GM21737 (cell line): ENCODE measurements at regions not wholly inside any gene's neighbourhood (a gene's known extent, or its start where the extent isn't known, plus 50 kb on each side); places are given as distances from the start of the nearest gene placed in this dataset.
"Not testable (repeated sequence)": the region's sequence is repeated elsewhere in the genome, so short reads cannot be mapped to it uniquely, and the experiment has no call there.

Experiments used
- ATAC-seq: cut with Tn5 transposase; IDR thresholded peaks from one replicate; pipeline ENCODE4 v1.9.1; 2021; ENCODE audit warnings: mild to moderate bottlenecking, moderate library complexity; ENCODE audit not compliant: unreplicated experiment

DNA sequence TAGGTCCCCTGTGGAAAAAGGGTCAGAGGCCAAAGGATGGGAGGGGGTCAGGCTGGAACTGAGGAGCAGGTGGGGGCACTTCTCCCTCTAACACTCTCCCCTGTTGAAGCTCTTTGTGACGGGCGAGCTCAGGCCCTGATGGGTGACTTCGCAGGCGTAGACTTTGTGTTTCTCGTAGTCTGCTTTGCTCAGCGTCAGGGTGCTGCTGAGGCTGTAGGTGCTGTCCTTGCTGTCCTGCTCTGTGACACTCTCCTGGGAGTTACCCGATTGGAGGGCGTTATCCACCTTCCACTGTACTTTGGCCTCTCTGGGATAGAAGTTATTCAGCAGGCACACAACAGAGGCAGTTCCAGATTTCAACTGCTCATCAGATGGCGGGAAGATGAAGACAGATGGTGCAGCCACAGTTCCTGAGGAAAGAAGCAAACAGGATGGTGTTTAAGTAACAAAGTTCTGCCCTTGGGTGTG is 165.8 kb downstream of the RPIA start:
- ATAC-seq, result no peak

DNA sequence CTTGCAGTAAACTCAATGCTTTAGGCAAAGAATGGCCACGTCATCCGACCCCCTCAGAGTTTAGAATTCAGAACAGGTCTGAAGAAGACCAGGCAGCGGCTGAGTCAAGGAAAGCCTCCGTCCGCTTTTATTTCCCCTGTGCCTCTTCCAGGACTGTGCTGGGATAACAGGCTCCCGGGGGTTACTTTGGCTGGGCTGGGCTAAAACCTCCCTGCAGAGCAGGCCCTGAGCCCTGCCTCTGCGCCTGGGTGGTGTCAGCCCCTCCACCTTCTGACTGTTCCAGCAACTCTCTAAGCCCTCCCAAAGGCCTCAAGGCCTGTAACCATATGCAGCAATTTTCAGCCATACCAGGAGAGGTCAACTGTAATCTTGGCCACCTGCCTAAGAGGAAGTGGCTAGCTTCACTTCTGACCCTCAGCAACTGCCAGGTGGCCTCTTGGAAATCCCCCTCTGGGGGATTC is 166.5 kb downstream of the RPIA start:
- ATAC-seq, result peak; percentile 29

DNA sequence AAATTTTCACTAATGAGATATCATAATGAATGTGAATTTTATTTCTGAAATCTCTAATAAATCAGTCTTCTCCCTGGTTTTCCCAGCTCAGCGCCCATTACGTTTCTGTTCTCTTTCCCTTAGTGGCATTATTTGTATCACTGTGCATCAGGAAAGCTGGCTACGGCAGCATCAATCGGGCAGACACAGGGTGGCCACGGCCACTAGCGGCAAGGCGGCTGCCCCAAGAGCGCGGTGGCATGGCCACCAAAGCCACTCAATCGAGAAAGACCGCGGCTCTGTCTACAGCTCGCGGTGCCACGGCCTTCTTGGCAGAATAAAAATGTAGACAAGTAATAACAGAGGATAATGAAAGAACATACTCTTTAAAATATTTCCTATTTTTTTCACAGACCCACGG is 168.0 kb downstream of the RPIA start:
- ATAC-seq, result no peak

DNA sequence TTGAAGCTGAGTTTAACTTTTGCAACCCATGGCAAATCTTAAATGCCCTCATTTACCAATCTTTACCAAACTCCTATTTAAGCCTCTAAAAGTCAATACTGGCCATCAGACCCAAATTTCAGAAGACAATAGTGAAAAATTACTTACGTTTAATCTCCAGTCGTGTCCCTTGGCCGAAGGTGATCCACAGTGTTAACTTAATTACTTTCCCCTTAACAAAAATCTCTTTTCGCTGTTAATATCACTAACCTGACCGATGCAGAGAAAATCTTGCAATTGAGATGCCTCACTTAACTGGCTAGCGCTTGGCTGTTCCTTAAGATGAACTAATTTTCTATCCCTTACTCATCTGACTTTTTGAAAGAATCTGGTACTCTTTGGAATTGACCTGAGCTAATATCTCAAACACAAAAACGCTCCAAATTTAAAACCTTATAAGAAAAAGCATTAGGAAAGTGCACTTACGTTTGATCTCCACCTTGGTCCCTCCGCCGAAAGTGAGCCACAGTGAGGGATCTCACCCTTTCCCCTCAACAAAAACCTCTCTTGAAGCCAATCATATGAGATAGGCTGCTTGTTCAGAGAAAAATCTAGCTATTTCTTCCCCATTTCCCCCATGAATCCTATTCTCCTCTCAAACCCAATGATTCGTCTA is 169.1 kb downstream of the RPIA start:
- no peak for ATAC-seq

DNA sequence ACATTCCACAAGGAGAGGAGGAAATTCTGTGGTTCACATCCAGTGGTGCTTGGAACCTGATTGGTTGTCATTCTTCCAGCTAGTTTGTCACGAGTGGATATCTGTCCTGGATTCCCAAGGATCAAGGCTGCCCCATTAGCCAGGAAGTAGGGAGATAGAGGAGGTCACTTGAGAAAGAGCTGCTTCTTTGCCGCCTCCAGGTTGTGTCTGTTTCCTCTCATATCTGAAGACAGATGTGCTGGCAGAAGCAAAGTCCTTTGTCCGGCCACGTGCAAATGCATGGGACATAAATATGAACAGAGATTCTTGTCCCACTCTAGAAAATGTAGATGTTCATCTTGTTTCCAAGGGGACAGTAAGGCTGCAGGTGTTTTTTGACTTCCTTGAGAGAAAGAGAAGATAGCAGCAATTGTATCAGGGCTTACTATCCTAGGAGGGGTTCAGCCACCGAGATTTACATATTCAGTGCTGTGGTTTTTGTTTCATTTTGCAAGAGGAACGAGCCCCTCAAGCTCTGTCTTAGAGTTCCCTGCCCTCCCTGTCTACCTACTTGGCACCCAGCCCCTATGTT is 174.4 kb downstream of the RPIA start:
- no peak for ATAC-seq

DNA sequence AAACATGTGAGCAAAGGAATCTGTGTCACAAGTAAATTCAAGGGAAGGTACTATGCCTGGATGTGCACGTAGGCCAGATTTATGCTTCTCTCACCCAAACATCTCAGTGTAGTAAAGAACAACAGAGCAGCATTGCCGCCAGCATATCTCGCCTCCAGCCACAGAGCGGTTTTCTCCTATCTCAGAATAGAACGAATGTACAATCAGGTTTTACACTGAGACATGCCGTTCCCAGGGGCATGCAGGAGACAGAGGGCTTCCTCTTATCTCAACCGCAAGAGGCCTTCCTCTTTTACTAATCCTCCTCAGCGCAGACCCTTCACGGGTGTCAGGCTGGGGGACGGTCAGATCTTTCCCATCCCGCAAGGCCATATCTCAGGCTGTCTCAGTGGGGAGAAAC is 175.3 kb downstream of the RPIA start:
- ATAC-seq, result no peak

DNA sequence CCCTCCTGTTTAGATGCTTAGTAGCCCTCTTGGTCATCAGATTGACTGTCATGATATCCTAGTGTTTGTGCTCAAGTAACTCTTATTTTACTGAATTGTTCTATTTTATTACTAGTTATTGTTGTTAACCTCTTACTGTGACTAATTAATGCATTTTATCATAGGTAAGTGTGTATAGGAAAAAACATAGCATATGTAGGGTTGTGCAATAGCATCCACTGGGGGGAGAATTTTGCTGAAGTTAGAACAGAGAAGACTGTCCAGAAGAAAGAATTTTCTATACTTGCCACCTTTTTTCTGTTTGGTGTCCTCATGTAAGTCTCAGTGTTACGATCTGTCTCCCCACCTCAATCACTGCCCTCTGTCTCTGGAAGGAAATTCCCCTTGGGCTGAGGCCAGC is 177.4 kb downstream of the RPIA start:
- ATAC-seq, result no peak

DNA sequence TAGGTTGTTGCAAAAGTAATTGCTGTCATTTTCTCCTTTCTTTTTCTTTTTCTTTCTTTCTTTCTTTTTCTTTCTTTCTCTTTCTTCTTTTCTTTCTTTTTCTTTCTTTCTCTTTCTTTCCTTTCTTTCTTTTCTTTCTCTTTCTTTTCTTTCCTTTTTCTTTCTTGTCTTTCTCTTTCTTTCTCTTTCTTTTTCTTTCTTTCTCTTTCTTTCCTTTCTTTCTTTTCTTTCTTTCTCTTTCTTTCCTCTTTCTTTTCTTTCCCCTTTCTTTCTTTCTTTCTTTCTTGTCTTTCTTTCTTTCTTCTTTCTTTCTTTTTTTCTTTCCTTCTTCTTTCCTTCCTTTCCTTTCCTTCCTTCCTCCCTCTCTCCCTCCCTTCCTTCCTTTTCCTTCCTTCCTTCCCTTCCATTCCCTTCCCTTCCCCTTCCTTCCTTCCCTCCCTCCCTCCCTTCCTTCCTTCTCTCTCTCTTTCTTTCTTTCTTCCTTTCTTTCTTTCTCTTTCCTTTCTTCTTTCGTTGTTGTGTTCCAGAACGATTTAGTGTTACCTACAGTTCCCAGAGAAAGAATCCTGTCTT is 178.9 kb downstream of the RPIA start:
- no peak for ATAC-seq

DNA sequence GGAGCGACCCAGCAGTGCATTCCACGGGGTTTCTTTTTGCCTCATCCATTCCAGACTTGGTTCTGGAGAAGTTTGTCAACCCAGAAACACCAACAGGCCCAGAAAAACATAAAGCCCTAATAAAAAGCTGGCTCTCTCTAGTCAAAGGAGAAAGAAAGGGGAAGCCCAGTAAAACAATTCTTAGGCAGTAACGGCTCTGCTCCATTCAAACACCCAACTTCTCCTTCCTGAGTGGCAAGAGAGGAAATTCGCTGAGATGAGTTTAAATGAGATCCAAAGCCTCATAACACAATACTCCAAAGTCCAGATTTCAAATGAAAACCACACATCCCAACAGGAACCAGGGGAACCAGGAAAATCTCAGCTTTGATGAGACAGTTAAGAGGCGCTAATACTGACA is 179.9 kb downstream of the RPIA start:
- no peak for ATAC-seq

DNA sequence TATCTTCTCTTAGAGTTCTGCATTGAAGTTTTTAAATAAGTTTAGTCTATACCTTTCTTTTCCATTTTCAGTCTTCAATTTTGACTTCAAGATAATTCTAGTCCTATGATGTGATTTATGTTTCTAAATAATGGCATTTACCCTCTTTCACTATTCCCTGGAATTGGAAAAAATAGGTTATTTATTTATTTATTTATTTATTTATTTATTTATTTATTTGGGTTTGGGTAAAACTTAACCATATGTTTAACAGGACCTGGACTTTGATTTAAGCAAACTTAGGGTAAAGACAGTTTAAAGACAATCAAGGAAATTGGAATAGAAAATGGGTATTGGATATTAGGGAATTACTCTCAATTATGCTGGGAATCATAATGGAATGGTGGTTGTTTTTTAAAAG is 182.1 kb downstream of the RPIA start:
- no peak for ATAC-seq

DNA sequence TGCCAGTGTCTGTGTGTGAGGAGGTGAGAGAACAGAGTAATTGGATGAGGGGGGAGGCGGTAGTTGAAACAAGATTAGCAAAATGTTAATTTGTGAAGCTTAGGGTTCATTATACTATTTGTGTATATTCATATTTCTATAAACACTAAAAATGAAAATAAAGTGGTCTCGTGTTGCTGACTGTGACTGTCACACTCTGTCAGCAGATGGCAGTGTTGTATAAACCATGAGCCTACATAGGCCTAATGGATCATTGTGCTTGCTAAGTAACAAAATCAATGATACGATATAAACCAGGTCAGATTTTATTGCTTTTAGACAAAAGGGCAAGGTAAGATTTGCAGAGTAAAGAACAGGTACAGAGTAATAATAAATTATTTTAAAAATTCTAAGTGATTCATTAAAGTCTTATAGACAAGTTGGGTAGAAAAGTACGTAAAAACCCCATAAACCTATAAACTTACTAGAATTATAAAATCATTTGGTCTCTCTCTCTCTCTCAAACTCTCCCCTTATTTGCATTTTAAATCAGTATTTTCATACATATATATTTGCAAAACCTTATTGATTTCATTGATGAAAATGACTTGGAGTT is 182.7 kb downstream of the RPIA start:
- no peak for ATAC-seq

DNA sequence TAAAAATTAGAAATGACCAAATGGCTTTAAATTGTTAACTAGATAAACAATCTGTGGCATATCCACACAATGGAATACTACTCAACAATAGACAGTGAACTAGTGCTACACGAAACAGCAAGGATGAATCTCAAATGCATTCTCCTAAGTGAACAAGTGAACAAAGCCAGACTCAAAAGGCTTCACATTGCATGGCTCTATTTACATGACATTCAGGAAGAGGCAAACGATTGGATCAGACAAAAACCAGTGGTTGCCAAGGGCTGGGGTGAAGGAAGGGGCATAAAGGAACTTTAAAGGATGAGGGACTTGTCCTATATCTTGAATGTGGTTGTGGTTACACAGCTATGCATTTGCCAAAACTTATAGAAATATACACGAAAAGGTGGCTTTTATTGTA is 184.3 kb downstream of the RPIA start:
- no peak for ATAC-seq

DNA sequence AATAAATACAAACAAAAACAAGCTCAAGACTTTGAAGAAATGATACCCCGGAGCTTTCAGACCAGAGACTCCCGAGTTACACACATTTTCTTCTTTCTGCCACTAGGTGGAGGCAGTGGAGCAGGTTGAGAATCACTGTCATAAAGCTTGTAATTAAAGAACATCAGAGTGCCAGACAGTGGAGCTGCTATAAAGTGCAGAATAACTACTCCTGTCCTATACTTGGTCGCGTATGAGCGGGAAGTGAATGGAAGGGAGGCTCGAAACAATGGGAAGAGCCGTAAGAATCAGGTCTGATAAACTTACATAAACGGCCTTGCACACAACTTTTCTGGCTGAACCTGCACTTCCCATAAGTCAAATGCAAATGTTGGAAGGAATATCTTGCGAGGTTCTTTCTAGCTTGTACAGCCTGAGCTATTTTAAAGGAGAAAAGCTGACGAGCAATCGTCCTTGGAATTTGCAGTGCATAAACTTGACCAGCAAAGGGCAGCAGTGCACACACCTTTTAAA is 189.0 kb downstream of the RPIA start:
- ATAC-seq, result no peak

DNA sequence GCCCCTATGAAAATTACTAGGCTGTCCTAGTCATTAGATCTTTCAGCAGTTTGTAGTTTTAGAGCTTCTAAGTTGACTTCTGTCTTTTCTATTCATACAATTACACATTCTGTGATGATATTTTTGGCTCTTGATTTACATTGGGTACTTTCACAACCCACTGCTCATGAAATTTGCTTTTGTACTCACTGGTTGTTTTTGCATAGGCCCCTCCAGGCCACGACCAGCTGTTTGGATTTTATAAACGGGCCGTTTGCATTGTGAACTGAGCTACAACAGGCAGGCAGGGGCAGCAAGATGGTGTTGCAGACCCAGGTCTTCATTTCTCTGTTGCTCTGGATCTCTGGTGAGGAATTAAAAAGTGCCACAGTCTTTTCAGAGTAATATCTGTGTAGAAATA is 193.8 kb downstream of the RPIA start:
- ATAC-seq, result no peak

DNA sequence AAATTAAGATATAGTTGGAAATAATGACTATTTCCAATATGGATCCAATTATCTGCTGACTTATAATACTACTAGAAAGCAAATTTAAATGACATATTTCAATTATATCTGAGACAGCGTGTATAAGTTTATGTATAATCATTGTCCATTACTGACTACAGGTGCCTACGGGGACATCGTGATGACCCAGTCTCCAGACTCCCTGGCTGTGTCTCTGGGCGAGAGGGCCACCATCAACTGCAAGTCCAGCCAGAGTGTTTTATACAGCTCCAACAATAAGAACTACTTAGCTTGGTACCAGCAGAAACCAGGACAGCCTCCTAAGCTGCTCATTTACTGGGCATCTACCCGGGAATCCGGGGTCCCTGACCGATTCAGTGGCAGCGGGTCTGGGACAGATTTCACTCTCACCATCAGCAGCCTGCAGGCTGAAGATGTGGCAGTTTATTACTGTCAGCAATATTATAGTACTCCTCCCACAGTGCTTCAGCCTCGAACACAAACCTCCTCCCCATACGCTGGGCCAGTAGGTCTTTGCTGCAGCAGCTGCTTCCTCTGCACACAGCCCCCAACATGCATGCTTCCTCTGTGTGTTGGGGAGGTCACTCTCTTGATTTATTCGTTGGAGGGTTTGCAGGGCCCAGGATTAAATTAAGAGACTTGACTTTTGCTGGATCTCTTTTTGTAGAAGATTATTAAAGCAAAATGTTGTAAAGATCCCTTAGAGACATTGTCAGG is 194.4 kb downstream of the RPIA start:
- ATAC-seq, result no peak

DNA sequence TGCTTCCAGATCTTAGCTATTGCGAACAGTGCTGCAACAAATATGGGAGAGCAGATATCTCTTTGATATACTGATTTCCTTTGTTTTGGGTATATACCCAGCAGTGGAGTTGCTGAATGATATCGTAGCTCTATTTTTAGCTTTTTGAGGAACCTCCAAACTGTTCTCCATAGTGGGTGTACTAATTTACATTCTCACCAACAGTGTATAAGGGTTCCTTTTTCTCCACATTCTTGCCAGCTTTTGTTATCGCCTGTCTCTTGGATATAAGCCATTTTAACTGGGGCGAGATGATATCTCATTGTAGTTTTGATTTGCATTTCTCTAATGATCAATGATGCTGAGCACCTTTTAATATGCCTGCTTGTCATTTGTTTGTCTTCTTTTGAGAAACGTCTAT is 196.0 kb downstream of the RPIA start:
- ATAC-seq, result not testable (repeated sequence)

DNA sequence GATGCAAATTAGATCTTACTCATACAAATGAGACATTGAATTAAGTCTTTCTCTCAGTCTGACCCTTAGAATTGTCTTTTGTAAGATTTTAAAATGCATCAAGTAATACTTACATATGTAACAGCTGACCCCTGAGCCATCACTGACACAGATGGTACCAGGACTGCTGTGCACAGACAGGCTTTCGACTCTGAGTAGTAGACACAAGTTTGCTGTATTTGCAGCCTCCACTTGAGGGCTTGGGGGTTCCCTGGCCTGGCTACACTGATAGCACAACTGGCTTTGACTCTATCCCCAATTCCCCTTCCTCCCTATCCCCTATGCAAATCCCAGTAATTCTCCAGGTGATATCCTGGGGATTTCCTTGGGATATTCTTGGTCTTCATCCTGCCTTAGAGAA is 200.7 kb downstream of the RPIA start:
- no peak for ATAC-seq

DNA sequence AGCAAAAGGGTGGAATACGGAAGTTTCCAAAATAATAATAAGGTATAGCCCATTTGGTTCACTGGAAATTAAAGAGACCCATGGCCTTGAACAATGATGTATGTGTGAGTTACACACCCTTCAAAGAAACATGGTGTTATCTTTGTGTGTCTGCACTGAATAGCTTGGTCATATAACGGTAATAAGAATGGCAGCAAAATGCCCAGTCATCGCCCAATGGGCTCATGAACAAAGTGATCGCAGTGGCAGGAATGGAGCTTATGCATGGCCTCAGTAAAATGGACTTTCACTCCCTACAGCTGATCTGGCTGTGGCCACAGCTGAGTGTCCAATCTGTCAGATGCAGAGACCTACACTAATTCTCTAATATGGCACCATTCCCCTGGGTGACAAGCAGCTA is 201.3 kb downstream of the RPIA start:
- ATAC-seq, result no peak

DNA sequence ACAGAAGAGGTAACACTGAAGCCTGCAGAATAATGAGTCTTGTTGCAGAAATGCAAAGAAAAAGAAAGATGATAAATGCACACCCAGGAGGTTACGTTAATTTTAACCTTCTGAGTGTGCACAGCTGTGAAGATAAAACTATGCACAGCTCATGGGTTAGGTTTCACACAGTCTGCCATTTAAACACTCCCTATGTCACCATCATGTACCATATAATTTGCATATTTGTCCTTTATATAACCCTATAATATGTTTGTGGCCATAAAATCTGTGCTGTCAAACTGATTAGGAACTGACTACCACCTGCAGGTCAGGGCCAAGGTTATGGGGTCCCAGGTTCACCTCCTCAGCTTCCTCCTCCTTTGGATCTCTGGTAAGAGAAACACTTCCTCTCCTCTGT is 205.5 kb downstream of the RPIA start:
- no peak for ATAC-seq

DNA sequence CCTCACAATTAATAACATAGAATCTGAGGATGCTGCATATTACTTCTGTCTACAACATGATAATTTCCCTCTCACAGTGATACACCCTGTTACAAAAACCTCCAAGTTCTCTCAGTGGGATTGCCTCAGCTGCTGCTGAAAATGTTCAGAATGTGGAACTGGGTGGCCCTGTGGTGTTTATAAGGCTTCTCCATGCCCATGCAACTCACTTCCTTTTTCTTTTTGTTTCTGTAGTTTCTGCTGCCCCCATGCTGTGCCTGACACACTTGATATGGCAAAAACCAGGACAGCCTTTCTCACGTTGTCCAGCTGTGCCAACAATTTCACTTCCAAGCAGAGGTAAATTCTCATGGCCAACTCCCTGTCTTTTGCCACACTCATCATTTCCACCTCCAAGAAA is 206.2 kb downstream of the RPIA start:
- ATAC-seq, result no peak

DNA sequence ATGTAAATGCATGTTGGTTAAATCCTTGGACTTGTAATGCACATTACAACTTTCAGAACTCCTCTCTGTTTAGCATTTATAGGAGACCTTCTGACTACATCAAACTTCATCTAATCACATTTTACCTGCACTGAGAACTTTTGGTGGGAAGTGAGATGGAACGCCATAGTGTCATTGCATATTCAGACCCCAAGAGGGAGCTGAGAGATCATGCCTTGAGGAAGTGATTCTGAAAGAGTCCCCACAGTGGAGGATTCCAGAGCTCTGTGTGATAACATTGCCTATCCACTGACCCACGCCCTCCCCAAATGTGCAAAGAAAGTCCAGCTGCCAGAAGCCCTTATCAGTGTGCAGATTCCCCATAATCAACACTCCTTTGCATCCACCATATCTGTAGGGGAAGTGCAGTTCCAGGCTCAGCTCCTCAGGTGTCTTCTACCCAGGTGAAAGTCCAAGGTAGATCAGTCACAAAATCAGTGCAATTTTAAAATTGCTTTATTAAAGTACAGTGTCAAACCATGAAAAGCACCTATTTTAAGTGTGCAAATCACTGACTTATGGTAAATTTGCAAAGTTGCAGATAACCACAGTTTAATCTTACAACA is 212.4 kb downstream of the RPIA start:
- no peak for ATAC-seq
